ENCODE measurements at regions not wholly inside any gene's neighbourhood (a gene's known extent, or its start where the extent isn't known, plus 50 kb on each side); places are given as distances from the start of the nearest gene placed in this dataset.

- TF ChIP-seq POLR2A (IDR thresholded peaks at IDR 0.05) (no peak), CTCF (IDR thresholded peaks at IDR 0.05) (no peak), POLR2AphosphoS5 (IDR thresholded peaks at IDR 0.05) (no peak), EP300 (IDR thresholded peaks at IDR 0.05; ENCODE audit: low read depth) (no peak)
These were observed 58.1 kb upstream of the WDFY2 start for GRCh38 chr13:51526202-51526601.

All from transverse colon (tissue), 4 donors.